Liver (tissue), 3 donors: ENCODE measurements at regions not wholly inside any gene's neighbourhood (a gene's known extent, or its start where the extent isn't known, plus 50 kb on each side); places are given as distances from the start of the nearest gene placed in this dataset.

Source experiments
- CTCF ChIP-seq: fragments of 150-350 bp; IDR thresholded peaks from 2 replicates; pipeline ENCODE4 v1.5.1; 2017; ENCODE audit warnings: improper control_type of control experiment, low read depth, low read length; ENCODE audit not compliant: missing input control
- SP1 ChIP-seq: IDR thresholded peaks from 2 replicates; pipeline ENCODE4 v1.6.1; 2018; ENCODE audit warnings: antibody characterized with exemption, mild to moderate bottlenecking
- donor health status: healthy.
- donor health status: healthy.

GRCh38 chr6:44665683-44666082 is 278.2 kb downstream of the CDC5L start:
- no peak for TF ChIP-seq SP1
- TF ChIP-seq CTCF: no peak
